ENCODE measurements at regions not wholly inside any gene's neighbourhood (a gene's known extent, or its start where the extent isn't known, plus 50 kb on each side); places are given as distances from the start of the nearest gene placed in this dataset.

DNA sequence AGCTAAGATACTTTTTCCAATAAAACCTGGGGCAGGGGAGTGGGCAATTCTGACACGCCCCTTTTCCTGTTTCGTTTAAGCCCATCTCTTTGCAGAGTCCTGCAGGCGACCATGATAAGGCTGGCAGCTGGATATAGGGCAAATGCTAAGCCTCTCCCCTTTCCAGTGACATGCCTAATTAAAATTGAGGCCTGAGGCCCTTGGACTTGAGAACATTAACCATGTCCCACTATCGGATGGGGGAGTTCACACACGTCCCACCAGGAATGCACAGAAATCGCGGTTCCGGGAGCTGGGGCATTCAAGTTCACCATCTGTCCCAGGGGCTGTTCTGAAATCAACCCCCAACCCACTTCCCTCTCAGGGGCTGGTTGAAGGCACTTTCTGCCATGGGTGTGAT is 109.2 kb upstream of the FOXF1 start:
- no peak for DNase-seq (ENCODE audit: low read depth in 2 of 2)

DNA sequence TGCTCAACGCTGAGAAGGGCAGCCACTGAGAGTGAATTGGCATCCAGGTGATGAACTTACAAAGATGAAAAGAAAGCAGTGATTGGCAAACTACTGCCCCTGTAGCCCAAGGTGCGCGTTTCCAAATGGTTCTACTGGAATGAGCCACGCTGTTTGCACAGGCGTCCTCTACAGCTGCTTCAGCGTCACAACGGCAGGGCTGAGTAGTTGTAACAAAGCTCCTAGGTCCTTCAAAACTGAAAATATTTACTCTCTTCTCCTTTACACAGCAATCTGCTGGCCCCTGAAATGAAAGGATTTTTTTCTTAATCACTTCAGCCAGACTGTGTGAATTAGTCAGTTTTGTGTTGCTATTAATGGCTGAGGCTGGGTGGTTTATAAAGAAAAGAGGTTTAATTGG is 107.2 kb upstream of the FOXF1 start:
- no peak for DNase-seq (ENCODE audit: low read depth in 2 of 2)

- DNase-seq (ENCODE audit: low read depth in 2 of 2): no peak
Measured at GRCh38 chr16:86403541-86404163, 106.7 kb upstream of the FOXF1 start.

DNA sequence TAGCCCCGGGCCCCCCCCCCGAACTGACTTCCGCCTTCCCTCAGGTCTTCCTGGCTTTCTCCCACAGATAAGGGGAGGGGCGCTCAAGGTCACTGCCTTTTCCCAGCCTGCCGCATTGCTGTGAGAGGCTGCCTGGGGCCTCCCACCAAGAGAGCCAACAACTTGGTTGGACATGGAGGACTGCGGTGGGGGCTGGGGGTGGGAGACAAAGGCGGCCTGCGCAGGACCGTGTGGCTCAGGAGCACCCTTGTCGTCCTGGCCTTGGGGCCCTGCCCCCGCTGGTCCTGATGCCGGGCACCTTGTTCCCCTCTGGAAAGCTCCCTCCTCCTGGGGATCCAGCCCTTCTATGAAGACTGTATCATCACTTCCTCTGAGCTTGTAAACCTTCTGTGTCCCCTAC is 105.6 kb upstream of the FOXF1 start:
- DNase-seq (ENCODE audit: low read depth in 2 of 2): no peak

DNA sequence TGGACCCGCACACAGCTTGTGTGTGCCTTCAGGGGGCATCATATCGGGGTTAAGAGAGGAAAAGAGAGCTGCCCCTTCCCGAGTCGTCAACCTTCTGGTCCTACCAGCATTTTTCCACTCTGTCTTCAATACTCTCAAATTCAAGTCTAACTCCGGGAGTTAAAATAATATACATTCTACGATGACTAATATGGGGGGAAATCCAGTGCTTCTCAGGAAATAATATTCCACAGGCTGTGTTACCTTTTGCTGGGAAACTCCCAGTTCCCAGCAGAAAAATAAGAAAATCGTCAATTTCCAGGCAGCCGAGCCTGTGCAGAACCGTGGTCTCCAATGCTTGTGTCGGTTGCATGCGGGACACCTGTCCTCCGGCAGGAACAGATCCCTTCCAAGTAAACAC is 105.0 kb upstream of the FOXF1 start:
- no peak for DNase-seq (ENCODE audit: low read depth in 2 of 2)

- DNase-seq (ENCODE audit: low read depth in 2 of 2): no peak
Measured at GRCh38 chr16:86406056-86406455, 104.3 kb upstream of the FOXF1 start.

- DNase-seq (ENCODE audit: low read depth in 2 of 2): no peak
Measured at GRCh38 chr16:86408685-86409084, 101.6 kb upstream of the FOXF1 start.

GRCh38 chr16:86410081-86410480 is 100.2 kb upstream of the FOXF1 start:
- DNase-seq (ENCODE audit: low read depth in 2 of 2): no peak

- no peak for DNase-seq (ENCODE audit: low read depth in 2 of 2)
Measured at GRCh38 chr16:86410529-86410928, 99.8 kb upstream of the FOXF1 start.

GRCh38 chr16:86411897-86412296 is 98.4 kb upstream of the FOXF1 start:
- no peak for DNase-seq (ENCODE audit: low read depth in 2 of 2)

- no peak for DNase-seq (ENCODE audit: low read depth in 2 of 2)
Measured at GRCh38 chr16:86414991-86415740, 95.2 kb upstream of the FOXF1 start.

- DNase-seq (ENCODE audit: low read depth in 2 of 2): no peak
Measured at GRCh38 chr16:86418981-86419380, 91.3 kb upstream of the FOXF1 start.

DNA sequence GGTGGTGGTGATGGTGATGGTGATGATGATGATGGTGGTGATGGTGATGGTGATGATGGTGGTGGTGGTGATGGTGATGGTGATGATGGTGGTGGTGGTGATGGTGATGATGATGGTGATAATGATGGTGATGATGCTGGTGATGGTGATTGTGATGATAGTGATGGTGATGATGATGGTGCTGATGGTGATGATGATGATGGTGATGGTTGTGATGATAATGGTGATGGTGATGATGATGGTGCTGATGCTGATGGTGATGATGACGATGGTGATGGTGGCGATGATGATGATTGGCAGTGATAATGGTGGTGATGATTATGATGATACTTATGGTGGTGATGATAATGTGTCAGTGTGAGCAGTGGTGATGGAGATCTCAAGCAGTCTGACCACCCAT is 90.8 kb upstream of the FOXF1 start:
- no peak for DNase-seq (ENCODE audit: low read depth in 2 of 2)

GRCh38 chr16:86421995-86422394 is 88.3 kb upstream of the FOXF1 start:
- no peak for DNase-seq (ENCODE audit: low read depth in 2 of 2)

- no peak for DNase-seq (ENCODE audit: low read depth in 2 of 2)
Measured at GRCh38 chr16:86424398-86424797, 85.9 kb upstream of the FOXF1 start.

DNA sequence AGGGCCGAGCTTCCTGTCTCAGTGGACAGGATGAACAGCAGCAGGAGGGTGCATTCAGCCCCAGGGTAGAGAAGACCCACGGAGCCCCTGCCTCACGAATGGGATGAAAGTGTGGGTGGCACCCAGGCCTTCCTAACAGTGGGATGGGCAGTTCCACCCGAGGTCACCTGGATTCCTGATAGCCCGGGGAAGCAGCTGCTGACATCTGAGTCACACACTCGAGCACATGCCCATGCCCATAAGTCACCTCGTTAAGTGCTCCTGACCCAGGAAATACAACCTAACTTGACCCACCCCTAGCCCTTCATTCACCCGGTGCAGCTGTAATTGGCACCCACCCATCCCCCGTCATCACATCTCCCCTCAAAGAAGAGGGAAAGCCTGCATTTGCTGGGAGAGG is 85.3 kb upstream of the FOXF1 start:
- DNase-seq (ENCODE audit: low read depth in 2 of 2): no peak

- DNase-seq (ENCODE audit: low read depth in 2 of 2): no peak
Measured at GRCh38 chr16:86426063-86426642, 84.2 kb upstream of the FOXF1 start.

DNA sequence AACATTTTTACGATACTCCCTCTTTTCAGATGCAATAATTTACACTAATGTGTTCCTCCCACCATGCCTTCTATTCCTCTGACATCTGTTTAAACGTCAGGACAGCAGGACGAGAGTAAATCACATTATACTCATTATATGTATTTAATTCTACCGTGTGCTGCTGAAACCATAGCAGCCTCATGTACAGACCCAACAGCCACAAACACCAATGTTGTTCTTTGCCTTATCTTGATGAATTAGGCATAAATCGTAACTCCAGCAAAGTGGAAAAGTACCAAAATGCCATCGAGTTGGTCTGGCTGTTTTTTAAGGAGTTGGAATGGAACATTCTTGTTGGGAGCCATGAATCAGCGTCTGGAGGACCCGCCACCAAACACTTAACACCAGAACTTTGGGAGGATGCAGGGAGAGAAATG is 82.9 kb upstream of the FOXF1 start:
- no peak for DNase-seq (ENCODE audit: low read depth in 2 of 2)

- no peak for DNase-seq (ENCODE audit: low read depth in 2 of 2)
Measured at GRCh38 chr16:86428729-86429517, 81.4 kb upstream of the FOXF1 start.

GRCh38 chr16:86429663-86430062 is 80.7 kb upstream of the FOXF1 start:
- DNase-seq (ENCODE audit: low read depth in 2 of 2): no peak

GRCh38 chr16:86430814-86431213 is 79.5 kb upstream of the FOXF1 start:
- DNase-seq (ENCODE audit: low read depth in 2 of 2): no peak

DNA sequence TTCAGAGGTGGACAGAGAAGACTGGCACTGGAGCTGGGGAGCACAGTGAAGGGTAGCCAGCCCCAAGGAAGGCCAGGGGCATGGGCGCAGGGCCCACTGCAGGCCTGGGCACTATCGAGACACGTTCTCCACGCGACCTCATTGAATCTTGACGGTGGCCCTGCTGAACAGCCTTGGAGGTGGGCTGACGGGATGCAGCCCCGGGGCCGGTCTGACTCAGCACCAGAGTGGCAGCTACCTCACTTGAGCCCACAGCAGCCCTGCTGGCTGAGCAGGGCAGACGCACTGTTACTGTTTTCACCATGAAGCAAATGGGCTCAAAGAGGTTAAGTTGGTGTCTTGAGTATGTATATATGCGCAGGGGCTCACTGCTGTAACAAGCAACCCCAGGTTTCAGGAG is 78.8 kb upstream of the FOXF1 start:
- no peak for DNase-seq (ENCODE audit: low read depth in 2 of 2)

- DNase-seq (ENCODE audit: low read depth in 2 of 2): no peak
Measured at GRCh38 chr16:86432048-86432447, 78.3 kb upstream of the FOXF1 start.
